ENCODE measurements at regions not wholly inside any gene's neighbourhood (a gene's known extent, or its start where the extent isn't known, plus 50 kb on each side); places are given as distances from the start of the nearest gene placed in this dataset.
A peak's percentile ranks its signal among the peaks of the same experiment; 100 is the strongest.

DNA sequence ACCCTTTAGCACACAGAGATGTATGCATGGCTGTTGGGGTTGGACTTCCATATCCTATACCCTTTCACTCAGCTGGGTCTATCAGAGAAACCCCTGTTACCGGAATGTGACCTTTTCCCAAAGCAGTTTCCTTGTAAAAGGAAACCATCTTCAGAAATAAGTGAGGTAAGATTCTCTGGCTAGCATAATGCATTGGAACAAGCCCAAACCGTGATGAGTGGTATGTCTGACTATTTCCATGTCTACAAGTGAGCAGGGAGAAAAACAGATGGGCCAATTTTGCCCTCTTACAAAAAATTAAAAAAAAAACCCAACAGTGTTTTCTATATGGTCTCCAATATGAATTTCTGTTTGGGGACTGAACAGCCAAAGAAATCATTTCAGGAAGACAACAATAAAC is 283.9 kb downstream of the SMARCA1 start:
- no peaks in the 10 kb centered on the region for H3K27me3 ChIP-seq
- H3K9me3 ChIP-seq, result peaks cover 0 to 9% (median 0%) of the 10 kb centered on the region in 4 donors
- H3K4me1 ChIP-seq, result no peaks in the 10 kb centered on the region
- intact Hi-C loops (cut with DNase I; ENCODE audit: low total_unique reads), result no loop called here
- no peak overlapping the region for H3K4me3 ChIP-seq
- no peaks in the 10 kb centered on the region for H3K36me3 ChIP-seq
- DNase-seq, result no peak
- TF ChIP-seq, protein P1, sequence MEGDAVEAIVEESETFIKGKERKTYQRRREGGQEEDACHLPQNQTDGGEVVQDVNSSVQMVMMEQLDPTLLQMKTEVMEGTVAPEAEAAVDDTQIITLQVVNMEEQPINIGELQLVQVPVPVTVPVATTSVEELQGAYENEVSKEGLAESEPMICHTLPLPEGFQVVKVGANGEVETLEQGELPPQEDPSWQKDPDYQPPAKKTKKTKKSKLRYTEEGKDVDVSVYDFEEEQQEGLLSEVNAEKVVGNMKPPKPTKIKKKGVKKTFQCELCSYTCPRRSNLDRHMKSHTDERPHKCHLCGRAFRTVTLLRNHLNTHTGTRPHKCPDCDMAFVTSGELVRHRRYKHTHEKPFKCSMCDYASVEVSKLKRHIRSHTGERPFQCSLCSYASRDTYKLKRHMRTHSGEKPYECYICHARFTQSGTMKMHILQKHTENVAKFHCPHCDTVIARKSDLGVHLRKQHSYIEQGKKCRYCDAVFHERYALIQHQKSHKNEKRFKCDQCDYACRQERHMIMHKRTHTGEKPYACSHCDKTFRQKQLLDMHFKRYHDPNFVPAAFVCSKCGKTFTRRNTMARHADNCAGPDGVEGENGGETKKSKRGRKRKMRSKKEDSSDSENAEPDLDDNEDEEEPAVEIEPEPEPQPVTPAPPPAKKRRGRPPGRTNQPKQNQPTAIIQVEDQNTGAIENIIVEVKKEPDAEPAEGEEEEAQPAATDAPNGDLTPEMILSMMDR (IDR thresholded peaks at IDR 0.05), result no peak
- no peak for TF ChIP-seq POLR2AphosphoS5 (IDR thresholded peaks at IDR 0.05)
- no peak for TF ChIP-seq EP300 (IDR thresholded peaks at IDR 0.05)
- TF ChIP-seq POLR2A (IDR thresholded peaks at IDR 0.05), result no peak
- H3K27ac ChIP-seq, result no peak overlapping the region
- WGBS, 5 donors, result 64 to 87% (median 74%) methylated on average over 2 of the region's 2 CpGs

DNA sequence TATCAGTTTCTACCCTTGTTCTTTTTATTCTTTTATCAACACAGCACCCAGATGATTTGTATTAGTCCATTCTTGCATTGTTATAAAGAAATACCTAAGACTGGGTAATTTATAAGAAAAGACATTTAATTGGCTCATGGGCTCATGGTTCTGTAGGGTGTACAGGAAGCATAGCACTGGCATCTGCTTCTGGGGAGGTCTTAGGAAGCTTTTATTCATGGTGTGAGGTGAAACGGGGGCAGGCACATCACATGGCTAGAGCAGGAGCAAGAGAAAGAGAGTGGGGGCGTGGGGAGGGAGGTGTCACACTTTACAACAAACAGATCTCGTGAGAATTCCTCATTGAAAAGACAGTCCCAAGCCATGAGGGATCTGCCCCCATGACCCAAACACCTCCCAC is 285.3 kb downstream of the SMARCA1 start:
- 48 to 73% (median 72%) methylated on average over 2 to 3 of the region's 3 CpGs for WGBS, 5 donors
- intact Hi-C loops (cut with DNase I; ENCODE audit: low total_unique reads), result no loop called here
- Histone ChIP-seq H3K4me1 (no peaks in the 10 kb centered on the region), H3K9me3 (peaks cover 0 to 9% (median 0%) of the 10 kb centered on the region in 4 donors), H3K27me3 (no peaks in the 10 kb centered on the region), H3K27ac (no peak overlapping the region), H3K36me3 (no peaks in the 10 kb centered on the region), H3K4me3 (no peak overlapping the region)
- no peak for TF ChIP-seq POLR2AphosphoS5 (IDR thresholded peaks at IDR 0.05)
- TF ChIP-seq, protein P1 (IDR thresholded peaks at IDR 0.05), result no peak
- TF ChIP-seq POLR2A (IDR thresholded peaks at IDR 0.05), result no peak
- no peak for TF ChIP-seq EP300 (IDR thresholded peaks at IDR 0.05)
- DNase-seq, result no peak

DNA sequence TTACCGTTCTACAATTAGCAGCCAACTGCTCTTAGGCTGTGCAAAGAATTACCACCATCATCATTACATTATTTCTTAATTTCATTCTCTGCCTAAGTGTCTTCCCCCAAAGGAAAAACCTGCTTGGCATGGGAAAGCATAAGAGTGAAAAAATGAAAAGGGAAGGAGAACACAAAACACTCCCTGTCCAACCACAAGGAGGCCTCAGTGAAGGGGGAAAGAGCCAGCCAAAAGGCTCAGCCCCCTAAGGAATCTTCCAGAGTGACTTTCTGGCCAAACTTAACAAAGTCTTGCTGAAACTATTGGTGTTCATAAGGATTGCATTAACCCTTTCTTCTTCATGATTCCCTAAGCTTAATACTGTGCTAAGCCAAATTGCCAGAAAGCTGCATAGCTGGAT is 287.4 kb downstream of the SMARCA1 start:
- H3K36me3 ChIP-seq, result no peaks in the 10 kb centered on the region
- no peak overlapping the region for H3K4me3 ChIP-seq
- H3K27ac ChIP-seq, result no peak overlapping the region
- no peaks in the 10 kb centered on the region for H3K27me3 ChIP-seq
- WGBS, 5 donors, result 59 to 75% (median 64%) methylated on average over 1 of the region's 1 CpG
- intact Hi-C loops (cut with DNase I; ENCODE audit: low total_unique reads), result no loop called here
- DNase-seq, result peak in 1 of 2 donors; percentile 7
- TF ChIP-seq EP300 (IDR thresholded peaks at IDR 0.05) (no peak), POLR2AphosphoS5 (IDR thresholded peaks at IDR 0.05) (no peak), POLR2A (IDR thresholded peaks at IDR 0.05) (no peak)
- TF ChIP-seq, protein P1 (IDR thresholded peaks at IDR 0.05), result no peak
- H3K9me3 ChIP-seq, result peaks cover 0 to 3% (median 0%) of the 10 kb centered on the region in 4 donors
- H3K4me1 ChIP-seq, result no peaks in the 10 kb centered on the region

DNA sequence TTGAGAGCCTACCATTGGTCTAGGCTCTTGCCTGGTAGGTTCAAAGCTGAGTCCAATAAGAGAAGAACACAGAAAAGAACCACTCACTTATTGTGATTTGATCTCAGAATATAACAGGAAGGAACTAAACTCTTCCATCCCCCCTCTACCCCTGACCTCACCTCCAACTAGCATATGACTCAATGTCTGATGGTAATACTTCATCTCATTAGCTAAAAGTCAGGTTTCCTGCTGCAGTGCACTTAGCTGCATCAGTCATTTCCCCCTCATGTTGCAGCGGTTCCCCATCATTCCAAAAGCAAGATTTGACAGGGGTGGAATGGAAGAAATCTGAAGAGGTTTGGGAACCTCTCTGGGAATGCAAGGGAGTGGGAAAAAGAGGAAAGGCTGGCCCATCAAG is 289.5 kb downstream of the SMARCA1 start:
- TF ChIP-seq, protein P1 (IDR thresholded peaks at IDR 0.05), result no peak
- TF ChIP-seq POLR2AphosphoS5 (IDR thresholded peaks at IDR 0.05) (no peak), EP300 (IDR thresholded peaks at IDR 0.05) (no peak), POLR2A (IDR thresholded peaks at IDR 0.05) (no peak)
- Histone ChIP-seq H3K4me1 (no peaks in the 10 kb centered on the region), H3K4me3 (no peak overlapping the region), H3K9me3 (no peaks in the 10 kb centered on the region), H3K27me3 (no peaks in the 10 kb centered on the region), H3K27ac (no peak overlapping the region), H3K36me3 (no peaks in the 10 kb centered on the region)
- DNase-seq, result no peak
- WGBS, 5 donors, result 51 to 82% (median 58%) methylated on average over 1 of the region's 1 CpG
- intact Hi-C loops (cut with DNase I; ENCODE audit: low total_unique reads), result no loop called here

Measured in stomach (tissue), 8 donors.